Heart right ventricle (tissue), 16 donors: ENCODE measurements at regions not wholly inside any gene's neighbourhood (a gene's known extent, or its start where the extent isn't known, plus 50 kb on each side); places are given as distances from the start of the nearest gene placed in this dataset.
A peak's percentile ranks its signal among the peaks of the same experiment; 100 is the strongest.

ENCODE experiments used
- ATAC-seq, 8 donors: fragments of 200-7000 bp; cut with Tn5 transposase; one replicate each; pipeline ENCODE4 v1.9.1; 2020; ENCODE audit warnings: mild to moderate bottlenecking in 8 of 8, moderate library complexity in 8 of 8, moderate number of reproducible peaks in 1 of 8
- DNase-seq, 2 donors: peaks; one replicate each; pipeline ENCODE4 v3.0.0-alpha.2; 2020
- H3K27ac ChIP-seq, 10 donors: fragments of 200-600 bp; sonication (generic) in 2 of 10; one replicate each; pipeline versions ENCODE4 v1.5.0 to v1.8.0; 2020 to 2022; ENCODE audit warnings: mild to moderate bottlenecking in 3 of 10
- H3K27me3 ChIP-seq, 7 donors: fragments of 200-600 bp; one replicate each; pipeline ENCODE4 v1.8.0; 2021 to 2022; ENCODE audit warnings: mild to moderate bottlenecking in 2 of 7
- H3K36me3 ChIP-seq, 9 donors: fragments of 200-600 bp; sonication (generic) in 1 of 9; one replicate each; pipeline versions ENCODE4 v1.5.0 to v1.8.0; 2020 to 2022; ENCODE audit warnings: mild to moderate bottlenecking in 2 of 9
- H3K4me1 ChIP-seq, 9 donors: fragments of 200-600 bp; sonication (generic) in 1 of 9; one replicate each; pipeline versions ENCODE4 v1.5.0 to v1.8.0; 2020 to 2022; ENCODE audit warnings: mild to moderate bottlenecking in 4 of 9
- H3K4me3 ChIP-seq, 10 donors: fragments of 200-600 bp; sonication (generic) in 2 of 10; one replicate each; pipeline versions ENCODE4 v1.5.0 to v1.8.0; 2020 to 2022; ENCODE audit warnings: mild to moderate bottlenecking in 7 of 10, moderate library complexity in 2 of 10
- H3K9me3 ChIP-seq, 11 donors: fragments of 200-600 bp in 10 of 11; sonication (generic) in 2 of 11; one replicate each; pipeline versions ENCODE4 v1.5.0 to v1.8.0; 2013 to 2022; ENCODE audit warnings: mild to moderate bottlenecking in 2 of 11, control low read depth in 1 of 11, moderate library complexity in 1 of 11
- CTCF ChIP-seq, 9 donors: fragments of 200-600 bp; sonication (generic) in 2 of 9; IDR thresholded peaks; one replicate each; pipeline versions ENCODE4 v1.5.0 to v1.8.0; 2021 to 2022; ENCODE audit warnings: antibody characterized with exemption in 9 of 9, mild to moderate bottlenecking in 5 of 9, moderate library complexity in 1 of 9
- WGBS, 2 donors: extraction: QIAGEN DNeasy Blood & Tissue Kit; methylation state at CpG; one replicate each; pipeline ENCODE4 v1.1.7; 2013; ENCODE audit warnings: inconsistent platforms in 1 of 2; 5-methylcytosine and 5-hydroxymethylcytosine counted together
- intact Hi-C, 10 donors: fragments of 100-400 bp; cut with DNase I; formaldehyde crosslinking; loops; one replicate each; pipeline versions ENCODE4 v1.11.1 to v1.14.2; 2022
- donor health status: Arrhythmogenic right ventricular cardiomyopathy.
- donor health status: ischemic (EF 13 %, LVEDD 7.1; RV severe dilation, severe dysfunction).
- donor health status: healthy with polysubstance abuse.
- donor health status: DM: no; HTN: yes; CAD: no.
- donor health status: DM: no; HTN: no; CAD: no.
- donor health status: ischemic (EF 25% LVEDD 6.9; RV normal size, moderate dysfunction).
- donor health status: ischemic (EF 25% LVEDD 5.7; RV mildly dilated, moderate dysfunction).
- donor health status: healthy.
- donor health status: DM: yes; HTN: yes; CAD: no.
- donor health status: Ischemic cardiomyopathy.
- donor health status: ischemic (EF 35%, LVEDD 5.7; RV mildly dilated, moderate dysfunction).
- donor health status: nonischemic (EF 11% LVEDD 7.7; RV severe dilation, severe dysfunction).
- donor health status: DM: yes; HTN: yes; CAD: no.
- donor health status: PGD.
- donor health status: ischemic (EF 29% LVEDD 5.4; RV normal size, mild dysfunction).
- donor health status: nonischemic (EF 23%, LVEDD 6.1; RV moderate dilation, normal function).

GRCh38 chr13:62321139-62321538, 905.5 kb upstream of the PCDH20 start:
- ATAC-seq (no peak), DNase-seq (no peak)
- Histone ChIP-seq H3K27me3 (no peaks in the 10 kb centered on the region), H3K4me3 (no peak overlapping the region), H3K9me3 (no peaks in the 10 kb centered on the region), H3K4me1 (no peaks in the 10 kb centered on the region), H3K27ac (no peak overlapping the region), H3K36me3 (no peaks in the 10 kb centered on the region)
- 0 to 3% methylated on average over 1 of the region's 1 CpG for WGBS, 2 donors
- no peak for TF ChIP-seq CTCF (IDR thresholded peaks at IDR 0.05)
- intact Hi-C loops: no loop called here

GRCh38 chr13:62320129-62321108, 904.8 kb upstream of the PCDH20 start:
- H3K9me3 ChIP-seq: no peaks in the 10 kb centered on the region
- no peak for ATAC-seq
- DNase-seq: no peak
- no peaks in the 10 kb centered on the region for H3K4me1 ChIP-seq
- intact Hi-C loops: no loop called here
- WGBS, 2 donors: 19% methylated on average over 4 of the region's 4 CpGs
- no peak overlapping the region for H3K4me3 ChIP-seq
- TF ChIP-seq CTCF (IDR thresholded peaks at IDR 0.05): peak in 7 of 9 donors; percentile 41 to 62 (median 50)
- no peak overlapping the region for H3K27ac ChIP-seq
- H3K27me3 ChIP-seq: no peaks in the 10 kb centered on the region
- H3K36me3 ChIP-seq: no peaks in the 10 kb centered on the region

GRCh38 chr13:62309904-62310303, 894.3 kb upstream of the PCDH20 start:
- intact Hi-C loops: no loop called here
- Histone ChIP-seq H3K36me3 (no peaks in the 10 kb centered on the region), H3K27ac (no peak overlapping the region), H3K9me3 (no peaks in the 10 kb centered on the region), H3K27me3 (no peaks in the 10 kb centered on the region), H3K4me3 (no peak overlapping the region), H3K4me1 (no peaks in the 10 kb centered on the region)
- DNase-seq (no peak), ATAC-seq (no peak)
- WGBS, 2 donors: 70 to 76% methylated on average over 3 of the region's 3 CpGs
- no peak for TF ChIP-seq CTCF (IDR thresholded peaks at IDR 0.05)

- no peak for DNase-seq
- no peak for ATAC-seq
- TF ChIP-seq CTCF (IDR thresholded peaks at IDR 0.05): no peak
- H3K4me1 ChIP-seq: no peaks in the 10 kb centered on the region
- no peaks in the 10 kb centered on the region for H3K27me3 ChIP-seq
- H3K36me3 ChIP-seq: no peaks in the 10 kb centered on the region
- 48 to 71% methylated on average over 3 of the region's 3 CpGs for WGBS, 2 donors
- H3K27ac ChIP-seq: no peak overlapping the region
- H3K4me3 ChIP-seq: peak overlapping the region in 1 of 10 donors; percentile 8
- peaks cover 0 to 12% (median 0%) of the 10 kb centered on the region in 11 donors for H3K9me3 ChIP-seq
- intact Hi-C loops: no loop called here
These were observed 890.1 kb upstream of the PCDH20 start for GRCh38 chr13:62305756-62306155.
